Neural progenitor cell (in vitro differentiated cells): ENCODE measurements at regions not wholly inside any gene's neighbourhood (a gene's known extent, or its start where the extent isn't known, plus 50 kb on each side); places are given as distances from the start of the nearest gene placed in this dataset. TPM values are rescaled to one million over a fixed set of nuclear protein-coding genes. Genes with fewer than 3 reads are reported as not detected.

Experiments used
- DNase-seq: peaks from one replicate; pipeline ENCODE4 v3.0.0-alpha.2; 2016; ENCODE audit warnings: low spot score
- H2AFZ ChIP-seq: fragments of 200-600 bp; sonication (generic); replicated peaks from 2 replicates; pipeline ENCODE4 v1.6.1; 2016; ENCODE audit warnings: antibody characterized with exemption
- H3F3A ChIP-seq: fragments of 200-600 bp; sonication (generic); 2 replicates; pipeline ENCODE4 v1.6.1; 2016; ENCODE audit warnings: antibody characterized with exemption, low read depth
- H3K27ac ChIP-seq: fragments of 200-600 bp; sonication (generic); 2 replicates; pipeline ENCODE4 v1.5.1; 2016; ENCODE audit warnings: mild to moderate bottlenecking
- H3K27me3 ChIP-seq: fragments of 200-600 bp; sonication (generic); 2 replicates; pipeline ENCODE4 v1.6.1; 2016; ENCODE audit warnings: mild to moderate bottlenecking, moderate library complexity
- H3K36me3 ChIP-seq: fragments of 200-600 bp; sonication (generic); 2 replicates; pipeline ENCODE4 v1.5.1; 2016
- H3K4me1 ChIP-seq: fragments of 200-600 bp; sonication (generic); 2 replicates; pipeline ENCODE4 v1.6.1; 2016; ENCODE audit warnings: mixed run types
- H3K4me2 ChIP-seq: fragments of 200-600 bp; sonication (generic); 2 replicates; pipeline ENCODE4 v1.6.1; 2016
- H3K4me3 ChIP-seq: fragments of 200-600 bp; sonication (generic); 2 replicates; pipeline ENCODE4 v1.5.1; 2016
- H3K79me2 ChIP-seq: fragments of 200-600 bp; sonication (generic); 2 replicates; pipeline ENCODE4 v1.6.1; 2016; ENCODE audit warnings: low read depth
- H3K9ac ChIP-seq: fragments of 200-600 bp; sonication (generic); 2 replicates; pipeline ENCODE4 v1.6.1; 2016
- H3K9me3 ChIP-seq: fragments of 200-600 bp; sonication (generic); 2 replicates; pipeline ENCODE4 v1.5.1; 2016; ENCODE audit warnings: low read depth
- H4K20me1 ChIP-seq: fragments of 200-600 bp; sonication (generic); 2 replicates; pipeline ENCODE4 v1.6.1; 2016; ENCODE audit warnings: low read depth
- H3K27ac Mint-ChIP-seq: 3 replicates; pipeline ENCODE4 v1.8.0; 2021; ENCODE audit warnings: mixed read lengths
- H3K27me3 Mint-ChIP-seq: 2 replicates; pipeline ENCODE4 v1.8.0; 2022; ENCODE audit warnings: low read depth, mild to moderate bottlenecking, inconsistent platforms, moderate library complexity, mixed read lengths; ENCODE audit not compliant: insufficient read depth
- H3K36me3 Mint-ChIP-seq: 3 replicates; pipeline ENCODE4 v1.8.0; 2021; ENCODE audit warnings: mixed read lengths
- H3K4me1 Mint-ChIP-seq: 3 replicates; pipeline ENCODE4 v1.8.0; 2021; ENCODE audit warnings: mixed read lengths
- H3K4me3 Mint-ChIP-seq: 3 replicates; pipeline ENCODE4 v1.8.0; 2021; ENCODE audit warnings: mild to moderate bottlenecking, moderate library complexity, mixed read lengths
- H3K9me3 Mint-ChIP-seq: 3 replicates; pipeline ENCODE4 v1.8.0; 2020; ENCODE audit warnings: mixed read lengths
- CTCF ChIP-seq: fragments of 200-600 bp; sonication (generic); IDR thresholded peaks from 2 replicates; pipeline ENCODE4 v1.5.1; 2017; ENCODE audit warnings: antibody characterized with exemption, mild to moderate bottlenecking
- EZH2 ChIP-seq: fragments of 200-600 bp; sonication (generic); IDR thresholded peaks from 2 replicates; pipeline ENCODE4 v1.6.1; 2017; ENCODE audit warnings: antibody characterized with exemption, mild to moderate bottlenecking, moderate library complexity
- EZH2phosphoT487 ChIP-seq: fragments of 200-600 bp; sonication (generic); IDR thresholded peaks from 2 replicates; pipeline ENCODE4 v1.6.1; 2017; ENCODE audit warnings: antibody characterized with exemption
- small RNA-seq: library from RNA; depleted of rRNA; stranded (forward); fragments of <200 nt; gene quantifications from one replicate; pipeline ENCODE3, GENCODE V24; 2015

DNA sequence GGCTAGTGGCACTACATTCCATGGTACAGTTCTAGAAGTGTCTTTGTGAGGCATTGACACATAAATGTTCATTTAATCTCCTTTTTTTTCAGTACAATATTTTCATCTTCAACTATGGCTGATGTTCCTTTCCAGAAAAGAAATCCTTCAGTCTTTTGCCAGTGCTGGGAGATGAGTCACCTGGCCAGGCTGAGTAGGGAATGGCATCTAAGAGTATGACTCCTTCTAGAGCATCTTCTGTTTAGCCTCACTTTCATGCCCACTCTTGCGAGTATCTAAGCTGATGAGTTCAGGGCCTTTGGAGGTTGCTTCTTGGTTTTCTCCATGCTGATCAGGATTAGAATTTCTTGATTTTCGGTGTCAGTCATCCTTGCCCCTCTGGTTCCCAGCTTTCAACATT is 124.4 kb downstream of the SLC28A3 start:
- no peaks in the 10 kb centered on the region for H3F3A ChIP-seq
- DNase-seq = no peak
- H3K36me3 ChIP-seq = no peaks in the 10 kb centered on the region
- H3K27ac ChIP-seq = no peak overlapping the region
- H3K4me3 Mint-ChIP-seq = no peak overlapping the region
- no peaks in the 10 kb centered on the region for H3K36me3 Mint-ChIP-seq
- H3K27me3 Mint-ChIP-seq = no peaks in the 10 kb centered on the region
- H3K79me2 ChIP-seq = no peaks in the 10 kb centered on the region
- no peak overlapping the region for H3K27ac Mint-ChIP-seq
- peaks cover 4% of the 10 kb centered on the region for H3K9me3 Mint-ChIP-seq
- H3K4me1 Mint-ChIP-seq = no peaks in the 10 kb centered on the region
- TF ChIP-seq EZH2phosphoT487 (no peak), CTCF (no peak), EZH2 (no peak)
- H3K9ac ChIP-seq = no peak overlapping the region
- peaks cover 6% of the 10 kb centered on the region for H3K4me1 ChIP-seq
- H3K4me2 ChIP-seq = no peak overlapping the region
- no peaks in the 10 kb centered on the region for H3K9me3 ChIP-seq
- H3K27me3 ChIP-seq = no peaks in the 10 kb centered on the region
- no peak overlapping the region for H2AFZ ChIP-seq
- H4K20me1 ChIP-seq = no peaks in the 10 kb centered on the region
- H3K4me3 ChIP-seq = no peak overlapping the region

DNA sequence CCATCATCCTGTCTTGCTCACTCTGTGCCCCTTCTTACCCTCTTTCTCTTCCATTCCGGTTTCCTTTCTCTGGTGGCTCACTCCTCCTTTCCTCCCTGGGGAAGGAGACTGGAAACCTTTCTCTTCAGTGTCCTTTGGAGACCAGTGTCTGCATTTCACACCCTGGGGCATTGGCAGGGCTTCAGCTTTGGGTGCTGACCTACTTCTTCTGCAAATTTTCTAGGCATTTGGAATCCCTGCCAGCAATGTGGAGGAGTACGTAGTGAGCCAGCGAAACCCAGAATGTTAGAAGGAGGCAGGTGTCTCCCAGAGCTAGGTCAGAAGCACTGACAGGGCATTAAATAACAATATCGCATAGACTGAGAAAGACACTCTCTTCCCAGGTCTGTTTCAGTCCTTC is 122.2 kb downstream of the SLC28A3 start:
- H3K4me2 ChIP-seq = no peak overlapping the region
- H4K20me1 ChIP-seq = no peaks in the 10 kb centered on the region
- peak overlapping the region; percentile 6 for H2AFZ ChIP-seq
- no peak overlapping the region for H3K27ac ChIP-seq
- no peak overlapping the region for H3K27ac Mint-ChIP-seq
- H3K4me3 ChIP-seq = no peak overlapping the region
- TF ChIP-seq EZH2phosphoT487 (no peak), CTCF (no peak), EZH2 (no peak)
- no peaks in the 10 kb centered on the region for H3K79me2 ChIP-seq
- H3K4me1 Mint-ChIP-seq = no peaks in the 10 kb centered on the region
- DNase-seq = no peak
- H3K27me3 ChIP-seq = no peaks in the 10 kb centered on the region
- H3K4me3 Mint-ChIP-seq = no peak overlapping the region
- no peaks in the 10 kb centered on the region for H3K9me3 ChIP-seq
- H3K9me3 Mint-ChIP-seq = peaks cover 9% of the 10 kb centered on the region
- no peaks in the 10 kb centered on the region for H3K36me3 Mint-ChIP-seq
- H3K27me3 Mint-ChIP-seq = peaks cover 5% of the 10 kb centered on the region
- H3K9ac ChIP-seq = no peak overlapping the region
- peaks cover 6% of the 10 kb centered on the region for H3K4me1 ChIP-seq
- H3K36me3 ChIP-seq = no peaks in the 10 kb centered on the region
- no peaks in the 10 kb centered on the region for H3F3A ChIP-seq

- H2AFZ ChIP-seq = no peak overlapping the region
- H3K27me3 ChIP-seq = no peaks in the 10 kb centered on the region
- TF ChIP-seq CTCF (no peak), EZH2phosphoT487 (no peak), EZH2 (no peak)
- H3K27ac Mint-ChIP-seq = no peak overlapping the region
- no peak overlapping the region for H3K4me3 ChIP-seq
- peaks cover 13% of the 10 kb centered on the region for H3K4me1 ChIP-seq
- DNase-seq = no peak
- H3K4me1 Mint-ChIP-seq = peaks cover 12% of the 10 kb centered on the region
- no peak overlapping the region for H3K4me3 Mint-ChIP-seq
- H3K79me2 ChIP-seq = no peaks in the 10 kb centered on the region
- H3K27me3 Mint-ChIP-seq = peaks cover 15% of the 10 kb centered on the region
- H3K9me3 ChIP-seq = no peaks in the 10 kb centered on the region
- H3K9ac ChIP-seq = no peak overlapping the region
- H3K4me2 ChIP-seq = no peak overlapping the region
- peaks cover 10% of the 10 kb centered on the region for H3F3A ChIP-seq
- H4K20me1 ChIP-seq = no peaks in the 10 kb centered on the region
- no peaks in the 10 kb centered on the region for H3K36me3 ChIP-seq
- H3K27ac ChIP-seq = no peak overlapping the region
- H3K36me3 Mint-ChIP-seq = no peaks in the 10 kb centered on the region
- H3K9me3 Mint-ChIP-seq = peaks cover 5% of the 10 kb centered on the region
Observed at GRCh38 chr9:84224246-84224645, 116.3 kb downstream of the SLC28A3 start.

Small RNA genes lying in the stretch of these regions (small RNA-seq; reads per million reads assigned to genes)
- gene AL390838.2 = not detected
